NOMO-1 (cell line): ENCODE measurements at regions not wholly inside any gene's neighbourhood (a gene's known extent, or its start where the extent isn't known, plus 50 kb on each side); places are given as distances from the start of the nearest gene placed in this dataset.

Experiments used
- DNase-seq, 2 experiments: peaks; one replicate each; lab custom pipeline; 2025; ENCODE audit not compliant: unreplicated experiment in 2 of 2; lab: John Stamatoyannopoulos, UW

- DNase-seq = no peak
Observed at GRCh38 chr14:85079842-85080730, 449.9 kb upstream of the FLRT2 start.

DNA sequence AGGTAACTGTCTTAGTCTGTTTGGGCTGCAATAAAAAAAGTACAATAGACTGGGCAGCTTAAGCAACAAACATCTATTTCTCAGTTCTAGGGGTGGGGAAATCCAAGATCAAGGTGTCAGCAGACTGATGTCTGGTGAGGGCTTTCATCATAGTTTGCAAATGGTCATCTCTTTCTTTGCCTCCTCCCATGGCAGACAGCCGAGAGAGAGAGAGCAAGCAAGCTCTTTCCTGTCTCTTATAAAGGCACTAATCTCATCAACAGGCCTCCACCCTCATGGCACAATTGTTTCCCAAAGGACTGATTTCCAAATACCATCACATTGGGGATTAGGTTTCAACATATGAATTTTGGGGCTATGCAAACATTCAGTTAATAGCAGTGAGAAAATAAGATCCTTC lies 445.6 kb upstream of the FLRT2 start:
- DNase-seq = no peak

- DNase-seq = no peak
Observed at GRCh38 chr14:85085981-85086380, 444.0 kb upstream of the FLRT2 start.

GRCh38 chr14:85087201-85087600 lies 442.7 kb upstream of the FLRT2 start:
- no peak for DNase-seq

DNA sequence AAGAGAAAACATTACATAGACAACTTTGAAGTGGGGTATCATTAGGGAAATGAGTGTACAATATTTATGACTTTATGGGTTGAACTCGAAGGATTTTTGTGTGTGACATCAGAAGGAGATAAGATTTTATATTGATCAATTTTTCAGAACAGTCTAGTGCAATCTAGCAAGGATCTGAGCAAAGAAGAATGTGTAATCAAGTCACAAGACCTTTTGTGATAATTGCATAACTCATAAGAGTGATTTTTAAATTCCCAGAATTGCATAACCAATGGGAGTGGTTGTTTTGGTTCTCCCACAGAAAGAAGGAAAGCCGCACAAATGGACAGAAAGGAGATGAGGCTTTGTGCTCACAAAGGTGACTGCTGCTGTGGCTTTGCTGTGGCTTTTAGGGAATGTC lies 441.8 kb upstream of the FLRT2 start:
- DNase-seq = no peak

DNA sequence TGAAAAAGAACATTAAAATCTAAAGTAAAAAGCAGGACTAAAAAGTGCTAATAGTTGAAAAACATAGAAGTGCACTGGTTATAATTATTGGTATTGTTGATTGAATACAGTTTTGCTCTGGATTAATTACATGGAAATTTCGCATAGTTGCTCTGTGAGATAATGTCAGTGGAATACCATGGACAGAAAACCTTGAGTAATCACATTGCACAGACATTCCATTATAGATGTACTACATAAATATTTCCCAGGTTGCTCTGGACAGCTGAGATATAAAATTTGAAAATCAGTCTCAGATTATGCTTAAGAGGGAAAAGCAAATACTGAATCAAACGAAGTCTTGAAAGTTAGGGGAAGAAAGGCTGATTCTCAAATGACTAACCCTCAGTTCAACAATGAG lies 439.3 kb upstream of the FLRT2 start:
- DNase-seq = no peak

GRCh38 chr14:85093631-85094330 lies 436.2 kb upstream of the FLRT2 start:
- DNase-seq = no peak

GRCh38 chr14:85102591-85102990 lies 427.4 kb upstream of the FLRT2 start:
- no peak for DNase-seq

- no peak for DNase-seq
Observed at GRCh38 chr14:85106506-85106905, 423.4 kb upstream of the FLRT2 start.

GRCh38 chr14:85112762-85113161 lies 417.2 kb upstream of the FLRT2 start:
- DNase-seq = no peak

GRCh38 chr14:85115921-85116320 lies 414.0 kb upstream of the FLRT2 start:
- DNase-seq = no peak

DNA sequence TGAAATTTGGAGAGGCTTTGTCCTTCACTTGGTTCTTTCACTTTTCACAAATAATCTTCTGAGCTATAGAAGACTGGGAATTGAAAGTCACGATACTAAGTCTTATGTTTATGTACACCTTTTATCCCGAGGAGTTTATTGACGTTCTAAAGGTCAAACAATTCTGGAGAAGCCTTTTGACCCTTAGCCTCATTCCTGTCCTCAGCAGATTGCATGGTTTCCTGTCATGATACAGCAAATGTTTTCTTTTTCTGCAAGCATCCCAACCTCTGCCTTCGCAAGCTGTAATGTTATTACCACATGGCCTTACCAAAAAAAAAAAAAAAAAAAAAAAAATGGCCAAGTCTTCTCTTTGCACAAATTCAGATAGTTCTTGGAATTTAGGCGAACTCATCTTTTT lies 411.7 kb upstream of the FLRT2 start:
- peak in 1 of 2 experiments; percentile 27 for DNase-seq

DNA sequence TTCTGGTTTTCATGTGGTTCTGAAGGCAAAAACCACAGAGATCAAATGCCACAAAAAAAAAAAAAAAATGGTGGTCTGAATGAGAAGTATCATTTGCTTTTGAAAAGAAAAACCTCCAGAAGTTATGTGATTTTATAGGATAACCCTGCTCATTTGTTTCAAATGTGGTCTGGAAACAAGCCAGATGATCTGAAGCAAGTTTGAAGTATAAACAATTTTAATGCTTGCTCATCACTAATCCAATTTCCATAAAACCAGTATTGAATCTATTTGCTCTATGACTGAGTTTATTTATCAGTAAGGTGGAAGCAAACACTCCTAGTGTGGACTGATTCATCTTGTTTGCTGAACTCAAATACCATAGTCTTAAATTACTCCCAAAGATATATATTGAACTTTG lies 407.3 kb upstream of the FLRT2 start:
- no peak for DNase-seq

DNA sequence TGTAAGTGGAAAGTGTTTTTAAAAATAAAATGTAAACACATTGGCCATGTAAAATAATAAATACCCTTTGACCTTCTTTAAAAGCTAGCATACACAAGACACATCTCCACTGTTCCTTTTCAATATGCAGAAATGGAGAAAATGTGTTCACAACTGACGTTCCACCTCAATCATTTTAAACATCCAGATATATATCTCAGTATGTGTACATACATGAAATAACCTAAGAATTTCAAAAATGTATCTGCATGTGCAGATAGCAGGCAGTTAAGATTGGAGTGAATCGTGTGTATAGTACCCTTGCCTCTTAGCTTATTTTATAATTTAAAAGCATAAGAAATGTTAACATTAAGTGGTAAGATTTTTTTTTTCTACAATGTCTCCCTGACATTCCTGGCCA lies 406.2 kb upstream of the FLRT2 start:
- no peak for DNase-seq

GRCh38 chr14:85124631-85125290 lies 405.2 kb upstream of the FLRT2 start:
- no peak for DNase-seq

DNA sequence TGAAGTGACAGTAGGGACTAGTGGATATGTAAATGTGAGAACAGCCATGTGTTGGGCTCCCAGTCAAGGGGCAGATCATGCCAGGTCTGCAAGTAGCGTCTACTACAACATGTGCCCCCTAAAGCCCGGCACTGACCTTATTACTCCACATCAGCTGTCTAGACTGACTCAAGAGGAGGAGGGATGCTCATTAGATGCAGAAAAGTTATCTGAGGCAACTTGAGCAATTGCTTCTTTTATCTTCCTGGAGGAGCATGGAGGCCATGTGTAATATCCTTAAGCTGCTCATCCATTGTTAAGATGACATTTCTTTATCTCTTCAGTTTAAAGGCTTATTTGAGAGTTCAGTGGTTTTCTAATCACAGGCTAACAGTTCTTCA lies 404.7 kb upstream of the FLRT2 start:
- DNase-seq = no peak

- DNase-seq = no peak
Observed at GRCh38 chr14:85129921-85130320, 400.0 kb upstream of the FLRT2 start.

- no peak for DNase-seq
Observed at GRCh38 chr14:85131226-85131922, 398.6 kb upstream of the FLRT2 start.

DNA sequence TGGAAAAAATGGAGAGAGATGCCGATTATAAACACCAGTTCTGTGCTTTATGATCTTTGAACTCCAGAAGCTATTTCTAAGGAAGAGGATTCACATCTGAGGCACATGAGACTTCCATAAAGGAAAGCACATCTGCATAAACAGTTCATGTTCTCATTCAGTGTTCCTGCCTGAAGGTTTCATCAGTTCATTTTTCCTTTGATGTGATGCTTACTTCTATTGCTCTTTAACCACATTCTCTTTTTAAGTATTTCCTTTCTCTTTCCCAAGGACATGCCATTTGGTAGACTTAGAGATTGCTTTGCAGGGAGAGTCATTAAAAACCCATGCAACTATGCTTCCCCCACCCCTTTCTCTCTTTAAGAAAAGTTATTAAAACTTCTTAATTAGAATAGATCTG lies 387.0 kb upstream of the FLRT2 start:
- DNase-seq = no peak

DNA sequence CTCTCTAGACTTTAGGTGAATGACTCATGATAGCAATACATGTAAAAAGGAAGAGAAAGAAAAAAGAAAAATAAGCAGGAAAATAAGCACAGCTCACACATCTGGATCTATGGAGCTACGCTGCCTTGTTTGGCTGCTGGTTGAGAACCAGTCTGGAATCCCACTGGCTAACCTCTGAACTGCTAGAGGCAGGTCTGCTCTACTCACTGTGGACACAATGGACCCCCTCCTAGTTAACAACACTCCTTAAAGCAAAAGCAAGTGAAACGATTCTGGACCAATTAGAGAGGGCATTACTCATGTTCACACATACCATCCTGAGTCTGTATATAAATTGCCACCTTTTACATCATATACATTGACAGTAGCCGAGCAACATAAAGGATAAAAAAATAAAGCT lies 383.2 kb upstream of the FLRT2 start:
- no peak for DNase-seq

DNA sequence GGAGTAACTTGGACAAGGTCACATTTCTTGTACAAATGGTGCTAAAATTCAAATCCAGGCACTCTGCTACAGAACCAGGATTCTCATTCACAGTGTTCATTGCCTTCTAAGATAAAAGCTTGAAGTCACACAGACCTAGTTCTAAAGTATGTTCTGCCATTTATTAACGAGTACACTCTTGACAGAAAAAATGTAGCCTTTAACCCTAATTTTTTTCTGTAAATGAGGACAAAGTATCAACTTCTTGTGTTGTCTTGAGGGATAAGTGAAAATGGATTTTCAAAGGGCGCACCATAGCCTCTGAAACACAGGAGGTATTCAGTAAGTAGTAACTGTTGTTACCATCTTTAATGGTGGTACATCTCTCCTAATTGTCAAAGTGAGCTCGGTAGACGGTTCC lies 379.8 kb upstream of the FLRT2 start:
- DNase-seq = no peak
